HuH-7 (cell line): ENCODE measurements at regions not wholly inside any gene's neighbourhood (a gene's known extent, or its start where the extent isn't known, plus 50 kb on each side); places are given as distances from the start of the nearest gene placed in this dataset.

Source experiments
- DNase-seq: peaks from one replicate; pipeline ENCODE4 v3.0.0; 2011; ENCODE audit warnings: low spot score

DNA sequence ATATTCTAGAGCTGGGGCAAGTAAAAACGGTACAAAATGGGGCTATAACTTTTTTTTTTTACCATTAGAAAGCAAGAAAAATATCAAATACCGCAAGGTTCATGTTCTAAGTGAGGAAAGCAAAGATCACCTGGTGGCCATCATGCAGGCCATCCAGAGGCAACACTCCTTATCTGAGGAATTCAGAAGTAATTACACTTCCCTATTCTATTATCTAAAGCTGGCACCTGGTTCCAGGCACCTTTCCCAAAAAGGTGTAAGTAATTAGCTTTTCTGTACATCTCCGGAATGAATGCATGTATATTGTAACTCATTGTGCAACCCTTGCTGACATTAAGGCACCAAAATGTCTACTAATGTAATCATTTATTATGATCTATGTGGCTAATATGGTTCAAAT, 152.5 kb upstream of the GYPC start:
- no peak for DNase-seq

DNA sequence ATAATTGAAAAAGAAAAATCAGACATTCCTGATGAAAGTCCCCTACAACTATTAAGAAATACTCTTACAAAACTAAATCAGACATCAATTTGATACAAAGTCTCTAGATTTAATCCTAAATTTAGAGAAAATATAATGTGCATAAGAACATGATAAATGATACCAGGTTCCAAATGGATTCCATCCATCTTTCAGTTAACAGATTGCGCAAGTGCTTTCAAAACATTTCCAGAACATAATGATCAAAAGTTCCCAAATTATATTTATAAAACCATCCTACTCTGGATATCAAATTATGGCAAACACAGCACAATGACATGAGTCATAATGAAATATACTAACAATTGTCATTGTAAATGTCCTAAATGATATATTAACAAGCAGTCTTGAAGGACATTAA, 151.0 kb upstream of the GYPC start:
- DNase-seq = no peak

DNA sequence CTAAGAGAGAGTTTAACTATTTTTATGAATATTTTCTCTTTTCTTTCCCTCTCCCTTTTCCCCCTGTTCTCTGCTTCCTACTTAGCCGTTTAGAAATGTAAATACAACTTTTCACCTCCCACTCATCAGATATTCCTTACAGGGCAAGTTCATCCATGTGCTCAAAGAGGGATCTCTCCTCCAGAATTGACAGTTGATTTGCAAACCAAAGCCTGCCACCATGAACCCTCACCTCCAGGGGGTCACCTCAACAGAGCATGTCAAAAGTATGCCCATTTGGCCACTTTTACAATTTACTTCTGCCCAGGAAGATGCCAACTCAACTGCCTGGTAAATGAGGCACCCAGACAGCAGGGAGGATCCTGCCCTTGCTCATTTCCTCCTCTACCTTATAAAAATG, 149.2 kb upstream of the GYPC start:
- no peak for DNase-seq

DNA sequence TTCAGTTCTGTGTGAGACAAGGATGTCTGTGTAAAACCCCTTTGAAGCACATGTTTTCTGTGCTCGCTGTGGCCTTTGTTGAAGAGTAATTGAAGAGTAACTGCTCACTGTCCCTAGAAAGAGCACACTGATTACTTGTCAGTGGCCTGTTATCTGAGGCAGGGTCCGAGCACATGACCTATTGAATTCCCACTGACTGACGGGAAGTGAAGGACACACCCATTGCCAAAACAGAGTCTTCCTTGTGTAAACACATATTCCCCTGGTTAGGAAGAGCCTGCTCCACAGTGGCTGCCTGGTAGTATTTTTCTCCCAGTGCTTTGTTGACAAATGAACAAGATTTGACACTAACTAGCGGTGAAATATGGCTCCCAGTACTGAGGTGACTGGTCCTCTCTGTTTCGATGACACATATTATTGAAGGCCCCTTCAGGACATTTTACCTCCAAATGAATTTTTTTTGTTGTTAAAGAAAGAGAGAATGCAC, 148.5 kb upstream of the GYPC start:
- DNase-seq = no peak

DNA sequence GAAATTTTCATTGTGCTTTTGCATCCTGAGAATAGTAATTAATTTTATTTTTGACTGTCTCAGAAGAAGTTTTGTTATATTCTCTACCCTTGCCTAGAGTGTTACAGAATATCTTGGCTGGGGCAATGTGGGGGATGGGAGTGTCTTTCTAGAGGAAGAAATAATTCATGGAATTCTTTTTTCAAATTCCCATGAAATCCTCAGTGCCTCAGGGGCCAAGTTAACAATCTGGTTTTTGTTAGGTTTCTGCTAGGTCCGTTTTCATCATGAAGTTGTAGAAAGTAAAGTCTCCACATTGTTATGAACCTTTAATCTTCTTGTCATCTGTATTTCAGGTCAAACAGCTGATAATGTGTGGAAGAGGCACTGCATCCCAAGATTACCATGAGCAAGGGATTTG, 145.6 kb upstream of the GYPC start:
- DNase-seq = no peak

DNA sequence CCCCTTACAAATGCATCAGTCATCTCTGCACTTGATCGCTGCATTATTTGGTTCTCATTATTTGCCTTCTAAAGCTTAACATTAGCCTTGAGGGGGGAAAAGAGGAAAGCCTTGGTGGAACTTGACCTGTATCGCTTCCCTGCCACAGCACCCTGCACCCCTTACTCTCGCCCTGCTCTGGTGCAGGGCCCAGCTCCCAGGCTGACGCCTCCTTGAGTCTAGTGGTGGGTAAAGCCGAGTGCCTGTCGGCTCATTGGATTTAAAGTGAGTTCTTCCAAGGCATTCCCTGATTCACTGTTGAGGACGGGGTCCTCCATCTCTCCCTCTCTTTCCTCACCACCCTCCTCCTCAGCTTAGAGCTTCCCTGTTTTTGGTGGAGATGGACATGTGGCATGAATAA, 145.0 kb upstream of the GYPC start:
- no peak for DNase-seq

DNA sequence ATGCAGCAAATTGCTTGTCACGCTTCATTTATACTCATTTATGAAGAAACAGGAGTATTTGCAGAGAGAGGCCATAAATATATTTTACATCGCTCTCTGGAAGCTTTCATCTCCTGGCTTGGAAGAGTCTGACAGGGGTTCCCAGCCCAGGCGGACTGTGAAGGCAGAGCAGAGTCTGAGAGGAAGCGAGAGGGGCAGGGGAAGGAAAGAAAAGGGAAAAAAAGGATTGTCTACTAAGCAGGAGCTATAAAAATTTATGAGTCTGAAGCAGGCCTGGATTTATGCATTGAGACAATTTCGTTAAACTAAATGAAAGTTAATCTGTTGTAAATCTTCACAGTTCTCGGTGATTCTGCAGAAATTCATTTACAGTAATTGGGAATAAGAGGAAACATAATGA, 143.9 kb upstream of the GYPC start:
- DNase-seq = no peak

DNA sequence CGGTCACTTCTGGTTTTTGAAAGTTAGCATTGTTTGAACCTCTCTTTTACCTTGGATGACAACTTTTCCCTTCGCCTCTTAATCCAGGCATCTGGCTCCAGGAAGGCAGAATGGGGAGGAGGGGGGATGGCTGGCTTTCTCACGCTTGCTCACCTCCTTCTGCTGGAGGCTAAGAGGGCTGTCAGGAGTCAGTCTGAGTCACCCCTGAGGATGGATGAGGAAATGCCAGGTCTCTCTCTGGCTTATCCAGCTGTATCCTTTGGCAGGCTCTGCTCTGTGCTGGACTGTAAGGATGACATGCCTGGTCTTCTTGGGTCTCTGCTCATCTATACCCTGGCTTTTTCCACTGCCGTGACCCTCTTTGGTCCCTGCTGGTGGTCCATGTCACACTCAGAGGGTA, 142.9 kb upstream of the GYPC start:
- DNase-seq = no peak

DNA sequence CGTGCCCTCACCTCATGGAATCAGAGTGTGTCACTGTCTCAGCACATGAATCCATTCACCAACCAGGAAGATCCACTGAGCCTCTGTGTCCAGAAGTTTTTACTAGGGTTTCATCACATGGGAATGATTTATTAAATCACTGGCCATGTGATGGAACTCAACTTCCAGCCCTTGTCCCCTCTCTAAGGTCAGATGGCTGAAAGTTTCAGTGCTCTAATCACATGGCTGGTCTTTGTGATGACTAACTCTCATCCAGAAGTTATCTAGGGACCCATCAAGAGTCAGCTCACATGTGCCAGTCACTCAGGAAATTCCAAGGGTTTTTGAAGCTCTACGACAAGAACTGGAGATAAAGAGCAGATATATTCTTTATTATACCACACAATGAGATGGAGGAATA, 140.5 kb upstream of the GYPC start:
- DNase-seq = no peak

DNA sequence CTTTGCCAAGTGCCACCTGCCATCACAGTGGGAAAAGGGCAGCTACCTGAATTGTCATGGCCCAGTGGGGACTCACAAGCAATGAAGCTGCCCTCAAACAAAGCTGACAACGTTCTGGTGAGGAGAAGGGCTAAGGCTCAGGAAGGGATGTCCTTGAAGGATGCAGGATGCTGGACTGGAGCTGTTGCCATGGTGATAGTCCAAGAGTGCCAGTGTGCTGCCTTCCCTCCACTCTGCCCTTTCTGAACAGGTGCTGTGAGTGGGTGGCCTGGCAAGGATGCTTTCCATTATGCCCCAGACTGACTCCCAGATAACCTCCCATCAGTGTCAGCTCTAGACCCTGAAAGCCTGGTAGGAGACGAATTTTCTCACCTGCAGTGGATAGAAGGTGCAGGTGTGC, 137.8 kb upstream of the GYPC start:
- no peak for DNase-seq

DNA sequence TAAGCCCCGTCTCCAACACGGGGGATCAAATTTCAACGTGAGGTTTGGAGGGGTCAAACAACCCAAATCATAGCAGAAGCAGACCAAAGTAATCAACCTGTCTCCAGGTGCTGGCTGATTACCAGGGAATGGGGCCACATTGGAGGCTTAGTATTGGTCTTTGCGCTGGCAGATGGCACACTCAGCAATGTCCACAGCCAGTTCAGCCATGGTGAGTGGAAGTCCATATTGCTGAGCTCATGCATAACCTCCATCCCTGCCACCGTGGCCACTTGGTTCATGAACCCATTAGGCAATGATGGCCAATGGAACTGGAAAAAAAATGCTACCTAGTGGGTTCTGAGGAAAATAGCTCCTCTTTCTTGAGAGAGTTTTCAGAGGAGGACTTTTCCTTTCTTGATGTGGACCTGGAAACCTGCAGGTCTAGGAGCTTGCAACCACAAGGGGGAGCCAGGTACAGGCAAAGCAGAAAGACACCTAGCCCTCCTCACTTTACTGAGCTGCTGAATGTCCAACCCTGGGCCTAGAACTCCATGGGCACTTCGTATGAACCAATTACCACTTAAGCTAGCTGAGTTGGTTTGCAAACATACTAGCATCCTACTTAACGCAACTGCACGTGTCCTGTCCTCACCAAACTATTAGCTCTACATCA, 128.0 kb upstream of the GYPC start:
- peak; percentile 34 for DNase-seq

DNA sequence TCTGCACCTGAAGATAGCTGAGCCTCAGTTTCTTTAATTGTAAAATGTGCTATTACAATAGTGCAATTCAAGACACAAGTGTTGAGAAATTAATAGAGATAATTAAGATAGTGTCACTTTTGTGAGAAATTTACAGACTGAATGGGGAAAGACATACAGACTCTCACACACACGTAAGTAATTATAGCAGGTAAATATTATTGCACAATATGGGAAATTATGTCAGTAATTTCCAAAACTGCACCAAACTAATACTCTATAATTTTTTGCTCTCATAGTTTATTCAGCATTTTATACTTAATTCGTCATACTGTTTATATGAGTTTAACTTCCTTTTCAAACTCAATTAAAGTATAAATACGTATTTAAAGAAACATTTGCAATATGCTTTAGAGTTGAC, 124.9 kb upstream of the GYPC start:
- no peak for DNase-seq

DNA sequence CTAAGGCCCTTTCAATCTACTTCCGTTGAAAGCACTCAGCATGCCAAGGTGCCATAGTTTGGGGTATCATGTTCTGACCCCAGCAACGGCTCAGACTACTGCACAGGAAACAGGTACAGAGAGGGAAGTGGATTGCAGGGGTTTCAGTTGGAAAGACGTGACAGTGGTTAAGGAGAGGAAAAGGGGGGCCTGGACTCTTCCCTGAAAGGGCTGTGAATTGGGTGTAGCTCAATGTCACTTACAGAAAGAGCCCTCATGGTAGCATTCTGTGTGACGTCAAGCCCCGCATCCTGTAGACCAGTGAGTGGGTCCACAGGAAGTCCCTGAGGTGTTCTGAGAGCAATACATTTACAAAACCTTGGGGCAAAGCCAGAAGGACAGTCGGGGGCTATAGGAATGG, 121.5 kb upstream of the GYPC start:
- no peak for DNase-seq

DNA sequence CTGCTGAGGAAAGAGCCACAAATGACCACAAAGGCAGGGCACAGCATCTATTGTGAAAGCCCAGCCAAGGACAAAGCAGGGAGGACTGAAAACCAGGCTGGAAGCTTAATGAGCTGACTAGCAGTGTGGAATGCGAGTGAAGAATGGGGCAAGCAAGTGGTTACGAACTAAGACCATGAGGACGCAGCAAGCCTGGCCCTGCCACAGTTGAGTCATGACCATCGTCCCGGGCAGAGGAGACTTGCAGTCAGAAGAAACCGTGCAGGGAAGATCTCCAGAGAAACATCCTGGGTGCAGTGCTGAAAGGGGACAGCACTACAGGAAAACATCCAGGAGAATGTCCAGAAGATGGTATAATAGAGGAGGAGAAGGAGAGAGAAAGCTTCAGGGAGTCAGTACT, 120.5 kb upstream of the GYPC start:
- no peak for DNase-seq

DNA sequence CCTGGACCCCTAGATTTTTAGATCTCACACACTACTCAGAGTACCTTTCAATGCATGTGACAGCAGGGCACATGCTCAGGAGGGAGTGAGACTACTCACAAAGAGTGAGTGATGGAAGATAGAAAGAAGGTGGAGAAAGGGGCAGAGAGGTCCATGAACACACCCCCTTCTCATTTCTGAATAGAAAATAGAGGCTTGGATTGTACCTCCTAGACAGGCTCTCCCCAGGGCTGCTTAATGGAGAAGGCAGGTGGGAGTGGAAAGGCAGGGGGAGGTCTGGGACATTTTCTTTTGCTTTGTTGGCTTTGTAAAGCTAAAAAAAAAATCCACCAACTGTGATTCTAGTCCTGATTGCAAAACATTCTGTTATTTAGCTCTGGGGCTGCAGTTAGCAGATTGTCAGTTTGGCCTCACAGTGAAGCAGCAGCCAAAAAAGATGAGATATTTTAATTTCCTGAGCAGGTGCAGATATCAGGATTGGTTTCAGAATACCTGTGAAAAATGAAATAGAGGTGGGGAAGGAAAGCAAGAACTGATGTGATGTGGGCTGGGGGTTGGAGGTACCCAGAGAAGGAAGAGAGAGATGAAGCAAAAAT, 119.3 kb upstream of the GYPC start:
- no peak for DNase-seq

DNA sequence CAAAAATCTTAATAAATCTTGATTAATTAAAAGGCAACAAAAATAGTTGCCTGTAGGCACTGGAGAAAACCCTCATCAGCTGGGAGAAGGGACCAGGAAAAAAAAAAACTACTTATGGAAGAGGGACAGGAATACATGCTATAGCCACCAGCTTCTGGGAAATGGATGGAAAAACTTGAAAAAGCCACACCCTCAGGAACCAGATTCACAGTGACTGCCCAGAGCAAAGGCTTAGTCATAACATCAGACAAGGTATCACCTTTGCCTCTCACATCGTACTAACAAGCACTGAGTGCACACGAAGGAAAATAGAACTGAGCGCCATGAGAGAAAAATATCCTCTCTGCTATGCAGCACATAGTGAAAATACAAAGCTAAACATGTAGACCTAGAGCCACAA, 116.9 kb upstream of the GYPC start:
- no peak for DNase-seq

DNA sequence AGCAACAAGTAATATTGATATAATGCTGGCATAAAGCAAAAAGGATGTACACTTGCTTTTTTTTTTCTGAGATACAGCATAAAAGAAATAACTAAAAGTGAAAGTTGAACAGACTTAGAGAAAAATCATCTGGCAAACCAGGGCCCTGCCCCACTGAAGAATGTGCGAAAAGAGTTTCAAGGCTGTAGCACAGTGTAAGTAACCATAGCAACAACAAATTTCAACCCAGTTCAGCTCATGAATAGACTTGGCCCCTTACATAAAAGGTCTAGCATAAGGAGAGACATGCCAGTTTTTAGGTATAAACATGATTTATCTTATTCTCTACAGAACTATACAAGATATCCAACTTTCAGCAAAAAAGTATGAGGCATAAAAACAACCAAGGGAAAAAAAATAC, 113.7 kb upstream of the GYPC start:
- no peak for DNase-seq

DNA sequence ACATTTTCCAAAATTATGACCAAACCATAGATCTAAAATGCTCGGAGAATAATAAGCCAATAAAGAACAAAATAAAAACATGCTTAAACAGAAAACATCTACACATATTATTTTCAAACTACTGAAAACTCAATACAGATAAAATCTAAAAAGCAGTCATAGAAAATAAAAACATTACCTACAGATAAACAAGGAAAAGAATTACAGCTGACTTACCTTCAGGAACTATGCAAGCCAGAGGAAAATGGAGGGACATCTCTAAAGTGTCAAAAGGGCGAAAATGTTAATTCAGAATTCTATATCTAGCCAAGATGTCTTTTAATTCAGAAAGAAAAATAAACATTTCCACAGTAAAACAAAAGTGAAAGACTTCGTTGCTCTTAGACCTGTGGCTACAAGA, 112.9 kb upstream of the GYPC start:
- no peak for DNase-seq

DNA sequence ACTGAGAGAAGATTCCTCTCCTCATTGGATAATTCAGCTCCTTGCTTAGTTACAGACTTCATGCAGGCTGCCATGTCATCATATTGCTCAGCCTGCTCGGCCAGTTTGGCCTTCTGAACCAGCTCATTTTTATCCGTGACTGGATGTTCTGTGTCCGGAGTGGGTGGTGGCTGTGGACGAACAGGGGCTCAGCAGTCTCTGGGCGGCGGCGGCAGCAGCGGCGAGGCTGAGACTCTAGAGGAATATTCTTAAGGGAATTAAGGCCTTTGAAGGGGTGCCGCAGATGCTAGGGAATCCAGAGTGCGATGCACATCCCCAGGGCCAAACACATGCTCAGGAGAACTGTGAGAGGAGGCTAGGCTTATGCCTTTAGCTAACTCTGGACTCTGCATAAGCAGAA, 97.9 kb upstream of the GYPC start:
- no peak for DNase-seq

DNA sequence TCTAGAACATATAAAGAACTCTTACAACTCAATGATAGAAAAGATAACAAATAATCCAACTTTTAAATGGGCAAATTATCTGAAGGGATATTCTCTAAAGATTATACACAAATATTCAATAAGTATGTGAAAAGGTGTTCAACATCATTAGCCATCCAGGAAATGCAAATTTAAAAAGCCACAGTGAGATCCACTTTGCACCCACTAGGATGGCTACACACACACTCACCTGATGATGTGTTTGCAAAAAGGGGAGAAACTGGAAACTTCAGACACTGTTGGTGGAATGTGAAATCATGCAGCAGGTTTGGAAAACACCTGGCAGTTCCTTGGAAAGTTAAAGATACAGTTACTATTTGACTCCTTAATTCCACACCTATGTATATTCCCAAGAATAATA, 87.2 kb upstream of the GYPC start:
- no peak for DNase-seq

DNA sequence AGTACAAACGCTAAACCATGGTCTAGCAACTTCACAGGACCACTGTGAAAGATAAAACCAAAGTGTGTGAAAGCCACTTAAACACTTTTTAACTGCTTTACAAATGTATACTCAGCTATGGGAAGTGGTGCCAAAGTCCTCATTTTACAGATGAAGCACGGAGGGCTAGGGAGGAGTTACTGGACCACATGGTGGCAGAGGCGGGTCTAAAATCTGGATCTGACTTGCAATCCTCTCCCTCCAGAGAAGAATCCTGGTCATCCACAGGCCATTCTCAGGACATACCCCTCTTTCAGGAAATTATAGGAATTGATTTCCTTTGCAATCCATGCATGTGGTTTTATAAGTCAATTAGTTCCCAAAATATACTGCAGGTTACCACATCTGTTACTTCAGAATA, 84.6 kb upstream of the GYPC start:
- DNase-seq = no peak

DNA sequence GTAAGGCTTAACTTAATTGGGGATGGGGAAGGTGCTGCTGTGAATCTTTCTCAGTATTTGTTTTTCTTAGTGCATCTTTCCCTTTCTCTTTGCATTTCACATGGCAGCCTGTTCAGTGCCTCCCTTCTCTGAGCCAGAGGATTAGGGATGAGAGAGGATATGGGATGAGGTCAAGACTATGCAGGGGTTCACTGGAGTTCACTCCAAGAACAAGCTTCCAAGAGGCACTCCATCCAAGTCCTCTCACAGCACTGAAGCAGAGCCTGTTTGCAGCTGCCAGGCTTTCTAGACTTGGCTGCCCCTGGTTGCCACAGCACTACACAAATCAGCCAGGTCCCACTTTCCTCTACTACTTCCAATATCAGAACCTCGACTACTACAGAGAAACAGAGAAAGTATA, 80.3 kb upstream of the GYPC start:
- no peak for DNase-seq

DNA sequence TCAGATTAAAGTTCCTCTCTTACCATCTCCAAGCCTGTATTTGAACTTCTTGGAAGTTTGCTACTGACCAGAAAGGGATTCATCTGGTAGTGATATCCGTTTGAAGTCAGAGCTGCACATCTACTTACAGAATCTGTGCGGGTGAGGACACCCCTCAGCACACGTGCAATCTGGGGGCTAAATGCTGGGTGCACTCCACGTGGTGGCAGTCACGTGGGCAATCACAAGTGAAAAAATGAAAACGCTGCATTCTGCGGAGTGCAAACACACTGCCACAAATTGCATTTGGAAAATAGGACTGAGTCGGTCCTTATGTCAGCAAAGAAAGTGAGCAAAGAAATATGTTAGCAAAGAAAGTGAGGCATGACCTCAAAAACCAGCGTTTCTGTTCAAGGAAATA, 76.1 kb upstream of the GYPC start:
- DNase-seq = no peak

DNA sequence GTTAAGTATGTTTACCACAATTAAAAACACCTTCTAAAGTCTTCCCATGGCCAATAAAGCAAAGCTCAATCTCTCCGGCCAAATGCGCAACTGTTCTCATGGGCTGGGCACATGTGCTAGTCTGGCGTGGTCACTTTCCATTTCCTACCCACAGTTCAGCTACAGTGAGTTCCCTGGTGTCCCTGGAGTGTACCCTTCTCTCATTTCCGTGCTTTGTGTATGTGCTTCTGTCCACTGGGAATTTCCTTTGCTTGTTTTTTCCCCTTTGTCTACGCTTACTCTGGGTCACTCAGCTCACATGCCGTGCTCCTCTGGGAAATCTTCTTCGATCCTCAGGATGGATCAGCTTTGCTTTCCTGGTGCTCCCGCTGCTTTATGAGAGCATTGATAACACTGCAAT, 69.6 kb upstream of the GYPC start:
- no peak for DNase-seq
